Astrocyte of the cerebellum (primary cell): ENCODE measurements at regions not wholly inside any gene's neighbourhood (a gene's known extent, or its start where the extent isn't known, plus 50 kb on each side); places are given as distances from the start of the nearest gene placed in this dataset.

ENCODE experiments used
- DNase-seq: peaks from one replicate; pipeline ENCODE4 v3.0.0-alpha.2; 2011; ENCODE audit warnings: low read depth
- H3K4me3 ChIP-seq: 2 replicates; pipeline ENCODE4 v1.5.1; 2011; ENCODE audit warnings: mild to moderate bottlenecking, low read depth, low read length, moderate library complexity
- in situ Hi-C: cut with HindIII; loops from 2 replicates; pipeline ENCODE4 v1.10.0; 2017; ENCODE audit warnings: low sequenced_read_pairs
- TF ChIP-seq, protein P1 (sequence below): IDR thresholded peaks from 2 replicates; pipeline ENCODE4 v1.5.1; 2012; ENCODE audit warnings: low read length, low read depth, moderate library complexity, mild to moderate bottlenecking; ENCODE audit errors: missing control alignments

DNA sequence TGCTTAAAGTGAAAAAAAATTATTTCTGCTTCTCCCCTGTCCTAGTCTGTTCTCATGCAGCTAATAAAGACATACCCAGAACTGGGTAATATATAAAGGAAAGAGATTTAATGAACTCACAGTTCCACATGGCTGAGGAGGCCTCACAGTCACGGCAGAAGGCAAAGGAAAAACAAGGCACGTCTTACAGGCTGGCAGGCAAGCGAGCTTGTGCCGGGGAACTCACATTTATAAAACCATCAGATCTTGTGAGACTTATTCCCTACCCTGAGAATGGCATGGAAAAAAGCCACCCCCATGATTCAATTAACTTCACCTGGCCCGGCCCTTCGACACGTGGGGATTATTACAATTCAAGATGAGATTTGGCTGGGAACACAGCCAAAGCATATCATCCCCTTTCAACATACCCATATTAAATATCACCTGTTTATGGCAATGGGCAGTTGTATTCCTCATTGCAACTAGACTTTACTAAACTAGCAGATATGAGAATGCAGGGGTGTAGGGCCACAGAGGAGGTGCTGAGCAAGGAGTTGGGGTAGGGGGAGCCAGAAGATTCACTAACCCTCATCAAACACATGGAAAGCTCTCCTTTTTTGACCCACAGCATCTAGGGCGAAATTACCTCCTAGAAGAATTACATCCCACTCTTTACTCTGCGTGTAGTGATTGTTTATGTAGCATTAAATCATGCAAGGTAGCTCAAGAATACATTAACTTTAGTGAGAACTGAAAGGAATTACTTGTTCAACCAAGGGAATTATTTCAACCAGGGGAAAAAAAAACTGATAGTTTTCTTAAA is 183.3 kb upstream of the DOK6 start:
- H3K4me3 ChIP-seq, result no peak overlapping the region
- TF ChIP-seq, protein P1, sequence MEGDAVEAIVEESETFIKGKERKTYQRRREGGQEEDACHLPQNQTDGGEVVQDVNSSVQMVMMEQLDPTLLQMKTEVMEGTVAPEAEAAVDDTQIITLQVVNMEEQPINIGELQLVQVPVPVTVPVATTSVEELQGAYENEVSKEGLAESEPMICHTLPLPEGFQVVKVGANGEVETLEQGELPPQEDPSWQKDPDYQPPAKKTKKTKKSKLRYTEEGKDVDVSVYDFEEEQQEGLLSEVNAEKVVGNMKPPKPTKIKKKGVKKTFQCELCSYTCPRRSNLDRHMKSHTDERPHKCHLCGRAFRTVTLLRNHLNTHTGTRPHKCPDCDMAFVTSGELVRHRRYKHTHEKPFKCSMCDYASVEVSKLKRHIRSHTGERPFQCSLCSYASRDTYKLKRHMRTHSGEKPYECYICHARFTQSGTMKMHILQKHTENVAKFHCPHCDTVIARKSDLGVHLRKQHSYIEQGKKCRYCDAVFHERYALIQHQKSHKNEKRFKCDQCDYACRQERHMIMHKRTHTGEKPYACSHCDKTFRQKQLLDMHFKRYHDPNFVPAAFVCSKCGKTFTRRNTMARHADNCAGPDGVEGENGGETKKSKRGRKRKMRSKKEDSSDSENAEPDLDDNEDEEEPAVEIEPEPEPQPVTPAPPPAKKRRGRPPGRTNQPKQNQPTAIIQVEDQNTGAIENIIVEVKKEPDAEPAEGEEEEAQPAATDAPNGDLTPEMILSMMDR, result no peak
- no peak for DNase-seq
- in situ Hi-C loops, result no loop called here

DNA sequence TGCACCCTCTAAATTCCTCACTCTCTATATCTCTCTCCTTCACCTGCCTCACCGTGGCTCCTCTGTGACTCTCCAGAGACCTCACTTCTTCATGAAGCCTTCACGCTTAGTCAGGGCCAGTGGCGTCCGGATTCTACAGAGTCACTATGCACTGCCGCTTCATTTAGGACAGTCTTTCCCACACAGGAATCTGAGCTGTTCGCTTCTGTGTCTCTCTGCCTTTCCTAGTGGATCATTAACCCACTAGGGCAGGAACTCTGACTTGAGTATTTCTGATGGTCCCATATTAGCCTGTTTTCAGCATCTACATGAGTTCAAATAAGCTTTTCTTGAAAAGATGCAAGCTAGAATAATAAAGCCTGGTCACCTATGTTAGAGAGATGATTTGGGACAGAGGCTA is 180.2 kb upstream of the DOK6 start:
- TF ChIP-seq, protein P1, result no peak
- DNase-seq, result no peak
- in situ Hi-C loops, result no loop called here
- H3K4me3 ChIP-seq, result no peak overlapping the region

DNA sequence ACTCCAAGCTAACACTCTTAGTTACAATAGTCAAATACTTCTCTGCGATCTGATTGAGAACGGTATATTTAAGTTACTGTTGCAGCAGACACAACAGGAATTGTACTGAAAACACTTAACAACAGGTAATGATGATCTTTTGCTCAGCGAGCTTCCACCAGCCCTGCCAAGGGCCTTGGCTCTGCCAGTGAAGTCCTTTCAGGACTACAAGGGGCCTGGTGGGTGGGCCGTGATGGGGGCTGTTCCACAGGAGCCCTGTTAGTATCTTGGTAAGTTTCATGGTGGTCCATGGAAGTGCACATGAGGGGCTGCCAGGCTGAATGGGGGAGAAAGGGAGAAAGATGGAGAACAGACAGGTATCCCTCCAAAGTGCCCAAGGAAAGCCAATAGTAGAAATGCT is 178.6 kb upstream of the DOK6 start:
- TF ChIP-seq, protein P1, result no peak
- H3K4me3 ChIP-seq, result no peak overlapping the region
- no peak for DNase-seq
- in situ Hi-C loops, result no loop called here

DNA sequence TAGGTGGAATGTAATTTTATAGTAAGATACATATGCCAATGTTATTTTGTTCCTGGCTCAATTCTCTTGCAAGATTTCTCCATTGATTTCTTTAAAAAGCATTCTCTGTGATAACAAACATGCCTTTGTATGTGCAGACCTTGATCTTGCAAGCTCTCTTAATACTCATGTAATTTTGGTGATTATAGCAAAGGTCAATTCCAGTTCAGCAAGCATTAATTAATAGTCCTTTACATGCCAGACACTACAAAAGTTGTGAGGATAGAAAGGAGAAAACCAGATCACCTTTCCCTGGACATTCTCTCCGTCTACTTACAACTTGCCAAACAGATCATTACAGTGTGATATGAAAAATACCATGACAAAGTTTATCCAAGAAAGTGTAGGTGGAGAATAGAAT is 173.7 kb upstream of the DOK6 start:
- in situ Hi-C loops, result no loop called here
- DNase-seq, result no peak
- TF ChIP-seq, protein P1, result no peak

DNA sequence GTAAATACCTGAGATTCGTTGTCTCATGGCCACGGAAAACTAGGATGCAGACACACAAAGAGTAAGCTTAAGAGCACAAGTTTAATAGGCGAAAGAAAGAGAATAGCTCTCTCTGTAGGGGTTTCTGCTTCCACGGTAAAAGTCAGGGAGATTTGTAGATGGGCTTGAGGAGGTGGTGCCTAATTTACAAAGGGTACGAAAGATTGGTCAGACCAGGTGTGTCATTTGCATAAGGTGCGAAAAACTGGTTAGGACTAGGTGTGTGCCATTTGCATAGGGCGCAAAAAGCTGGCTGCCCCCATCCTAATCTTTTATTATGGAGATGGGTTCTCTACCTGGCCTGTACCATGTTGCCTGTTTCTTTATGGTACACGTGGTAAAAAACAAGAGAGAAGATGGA is 170.5 kb upstream of the DOK6 start:
- in situ Hi-C loops, result no loop called here
- TF ChIP-seq, protein P1, result no peak

More for the DNA sequence above, 173.7 kb upstream of the DOK6 start:
- H3K4me3 ChIP-seq, result no peak overlapping the region

DNA sequence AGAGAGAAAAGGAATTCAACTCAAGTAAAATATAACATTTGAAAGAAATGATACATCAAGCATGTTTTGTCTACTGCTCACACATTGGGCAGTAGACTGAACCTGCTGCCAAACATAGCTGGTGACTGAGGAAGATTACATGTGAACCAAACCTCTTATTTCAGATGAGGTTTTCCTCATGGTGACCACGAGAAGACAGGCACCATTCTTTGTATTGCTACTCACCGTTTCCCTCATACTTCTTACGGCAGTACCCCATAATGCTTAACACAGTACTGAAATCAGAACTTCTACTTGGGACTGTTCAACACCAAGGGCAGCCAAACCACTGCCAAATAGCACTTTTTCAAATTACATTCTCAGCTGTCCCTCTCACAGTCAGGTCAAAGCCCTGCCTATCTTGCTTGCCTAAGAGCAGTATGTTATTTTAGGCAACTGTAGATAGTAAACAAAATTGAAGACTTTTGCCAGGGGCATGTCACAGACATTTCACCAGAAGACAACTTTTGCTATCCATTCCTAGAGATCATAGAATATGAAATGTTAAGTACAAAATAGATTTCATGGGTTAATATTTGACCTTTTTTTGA is 167.1 kb upstream of the DOK6 start:
- no peak for DNase-seq
- TF ChIP-seq, protein P1, result no peak
- in situ Hi-C loops, result no loop called here
- H3K4me3 ChIP-seq, result no peak overlapping the region

More for the DNA sequence above, 170.5 kb upstream of the DOK6 start:
- DNase-seq, result no peak
- no peak overlapping the region for H3K4me3 ChIP-seq
